GM23248 (cell line): ENCODE measurements at regions not wholly inside any gene's neighbourhood (a gene's known extent, or its start where the extent isn't known, plus 50 kb on each side); places are given as distances from the start of the nearest gene placed in this dataset.

Experiments used
- DNase-seq: peaks from one replicate; pipeline ENCODE4 v3.0.0-alpha.2; 2015
- H2AFZ ChIP-seq: fragments of 200-600 bp; sonication (generic); 2 replicates; pipeline ENCODE4 v1.6.1; 2016; ENCODE audit warnings: antibody characterized with exemption
- H3F3A ChIP-seq: fragments of 200-600 bp; sonication (generic); 2 replicates; pipeline ENCODE4 v1.6.1; 2016; ENCODE audit warnings: mild to moderate bottlenecking, antibody characterized with exemption, mixed run types; ENCODE audit not compliant: insufficient read depth
- H3K27ac ChIP-seq: fragments of 200-600 bp; sonication (generic); 2 replicates; pipeline ENCODE4 v1.5.1; 2016; ENCODE audit warnings: mild to moderate bottlenecking
- H3K27me3 ChIP-seq: fragments of 200-600 bp; sonication (generic); replicated peaks from 2 replicates; pipeline ENCODE4 v1.6.1; 2016; ENCODE audit warnings: mild to moderate bottlenecking; ENCODE audit not compliant: insufficient read depth
- H3K36me3 ChIP-seq: fragments of 200-600 bp; sonication (generic); 2 replicates; pipeline ENCODE4 v1.6.1; 2016; ENCODE audit warnings: low read depth, mild to moderate bottlenecking
- H3K4me1 ChIP-seq: fragments of 200-600 bp; sonication (generic); 2 replicates; pipeline ENCODE4 v1.6.1; 2016; ENCODE audit warnings: mild to moderate bottlenecking; ENCODE audit not compliant: insufficient read depth
- H3K4me2 ChIP-seq: fragments of 200-600 bp; sonication (generic); one replicate; pipeline ENCODE4 v1.6.1; 2016; ENCODE audit warnings: mild to moderate bottlenecking; ENCODE audit not compliant: unreplicated experiment
- H3K4me3 ChIP-seq: fragments of 200-600 bp; sonication (generic); 2 replicates; pipeline ENCODE4 v1.5.1; 2016; ENCODE audit warnings: mild to moderate bottlenecking
- H3K79me2 ChIP-seq: fragments of 200-600 bp; sonication (generic); 2 replicates; pipeline ENCODE4 v1.6.1; 2016; ENCODE audit warnings: mild to moderate bottlenecking; ENCODE audit not compliant: insufficient read depth
- H3K9ac ChIP-seq: fragments of 200-600 bp; sonication (generic); 2 replicates; pipeline ENCODE4 v1.6.1; 2016; ENCODE audit warnings: mild to moderate bottlenecking
- H3K9me2 ChIP-seq: fragments of 200-600 bp; sonication (generic); 2 replicates; pipeline ENCODE4 v1.6.1; 2016; ENCODE audit warnings: mixed run types, mild to moderate bottlenecking, moderate library complexity; ENCODE audit not compliant: insufficient read depth
- H3K9me3 ChIP-seq: fragments of 200-600 bp; sonication (generic); one replicate; pipeline ENCODE4 v1.6.1; 2017; ENCODE audit warnings: low read depth
- H4K20me1 ChIP-seq: fragments of 200-600 bp; sonication (generic); 2 replicates; pipeline ENCODE4 v1.6.0; 2016; ENCODE audit not compliant: insufficient read depth
- EZH2 ChIP-seq: fragments of 200-600 bp; sonication (generic); IDR thresholded peaks from 2 replicates; pipeline ENCODE4 v1.6.1; 2018; ENCODE audit warnings: antibody characterized with exemption, mild to moderate bottlenecking; ENCODE audit not compliant: insufficient read depth, poor library complexity, severe bottlenecking
- EZH2phosphoT487 ChIP-seq: fragments of 200-600 bp; sonication (generic); IDR thresholded peaks from 2 replicates; pipeline ENCODE4 v1.6.1; 2018; ENCODE audit warnings: antibody characterized with exemption, moderate library complexity, mild to moderate bottlenecking, low read depth; ENCODE audit not compliant: insufficient read depth
- WGBS, 2 experiments: methylation state at CpG; one replicate each; pipeline ENCODE4 v1.1.6; 2015 to 2017; ENCODE audit warnings: low lambda C conversion rate in 2 of 2, low coverage in 1 of 2; ENCODE audit errors: missing lambda C conversion rate in 2 of 2; 5-methylcytosine and 5-hydroxymethylcytosine counted together
- in situ Hi-C: fragments of 300-500 bp; cut with MboI; formaldehyde crosslinking; loops from 2 replicates; pipeline ENCODE4 v1.15.0; 2020

DNA sequence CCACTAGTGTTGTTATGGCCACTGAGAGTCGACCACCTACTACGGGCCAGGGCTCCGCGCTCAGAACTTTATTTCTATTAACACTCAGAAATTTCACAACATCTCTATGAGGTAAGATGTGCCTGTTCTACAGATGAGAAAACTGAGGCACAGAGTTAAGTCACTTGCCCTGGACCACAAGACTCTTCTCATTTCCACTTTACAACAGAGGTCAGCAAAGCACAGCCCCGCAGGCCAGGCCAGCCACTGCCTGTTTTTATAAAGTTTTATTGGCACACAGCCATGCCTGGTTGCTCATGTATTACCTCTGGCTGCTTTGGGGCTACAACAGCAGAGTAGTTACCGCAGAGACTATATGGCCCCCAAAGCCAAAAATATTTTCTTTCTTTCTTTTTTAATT lies 503.6 kb downstream of the SHQ1 start:
- Histone ChIP-seq H3F3A (peaks cover 21% of the 10 kb centered on the region), H3K36me3 (no peaks in the 10 kb centered on the region), H2AFZ (no peak overlapping the region), H3K4me2 (no peak overlapping the region), H4K20me1 (no peaks in the 10 kb centered on the region), H3K9me3 (no peaks in the 10 kb centered on the region), H3K27me3 (no peaks in the 10 kb centered on the region), H3K9me2 (no peaks in the 10 kb centered on the region), H3K27ac (no peak overlapping the region), H3K9ac (no peak overlapping the region), H3K79me2 (no peaks in the 10 kb centered on the region), H3K4me3 (no peak overlapping the region), H3K4me1 (peaks cover 20% of the 10 kb centered on the region)
- TF ChIP-seq EZH2phosphoT487 (no peak), EZH2 (no peak)
- no peak for DNase-seq
- 97 to 100% methylated on average over 6 of the region's 6 CpGs for WGBS, 2 experiments
- in situ Hi-C loops = no loop called here

DNA sequence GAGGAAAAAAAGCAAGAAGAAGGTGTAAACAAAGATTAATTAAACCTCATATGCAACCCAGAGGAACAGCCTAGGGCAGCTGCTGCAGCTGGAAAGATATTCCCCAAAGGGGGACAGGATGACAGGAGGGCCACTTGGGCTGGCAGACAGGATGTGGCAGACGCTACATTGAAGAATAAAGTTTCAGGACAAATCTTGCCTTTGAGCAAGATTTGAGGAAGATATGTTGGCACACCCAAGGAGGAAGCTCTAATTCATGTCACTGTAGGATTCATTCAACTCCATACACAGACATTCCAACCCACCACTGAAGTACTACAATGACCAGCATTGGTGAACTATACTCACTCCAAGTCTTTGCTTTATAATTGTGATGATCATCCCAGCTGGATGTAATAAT lies 504.0 kb downstream of the SHQ1 start:
- H3K9ac ChIP-seq = no peak overlapping the region
- H3K4me2 ChIP-seq = no peak overlapping the region
- no peak overlapping the region for H2AFZ ChIP-seq
- peaks cover 24% of the 10 kb centered on the region for H3K4me1 ChIP-seq
- H3K9me2 ChIP-seq = no peaks in the 10 kb centered on the region
- H3K27me3 ChIP-seq = no peaks in the 10 kb centered on the region
- H3K9me3 ChIP-seq = no peaks in the 10 kb centered on the region
- no peak for DNase-seq
- in situ Hi-C loops = no loop called here
- H3K36me3 ChIP-seq = no peaks in the 10 kb centered on the region
- H3K79me2 ChIP-seq = no peaks in the 10 kb centered on the region
- no peak for TF ChIP-seq EZH2
- no peak for TF ChIP-seq EZH2phosphoT487
- no peak overlapping the region for H3K27ac ChIP-seq
- peaks cover 26% of the 10 kb centered on the region for H3F3A ChIP-seq
- WGBS, 2 experiments = 81 to 93% methylated on average over 1 of the region's 1 CpG
- H3K4me3 ChIP-seq = no peak overlapping the region
- H4K20me1 ChIP-seq = no peaks in the 10 kb centered on the region

DNA sequence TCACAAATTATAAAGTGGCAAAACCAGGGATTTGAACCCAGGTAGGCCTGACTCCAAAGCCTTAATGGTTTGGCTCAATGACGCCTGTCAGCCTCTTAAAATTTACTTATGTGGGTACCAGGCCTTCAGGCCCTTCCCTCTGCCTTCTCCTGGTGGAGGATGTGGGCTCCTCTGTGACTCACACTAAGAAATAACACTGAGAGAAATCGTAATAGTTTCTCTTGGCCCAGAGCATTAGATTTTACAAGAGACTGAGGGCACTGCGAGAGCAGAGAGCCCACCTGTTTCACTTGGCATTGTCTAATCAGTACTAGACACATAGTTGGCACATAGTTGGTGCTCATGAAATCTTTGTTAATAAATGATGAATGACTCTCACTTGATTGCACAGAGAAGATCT lies 505.2 kb downstream of the SHQ1 start:
- TF ChIP-seq EZH2phosphoT487 = no peak
- Histone ChIP-seq H3K9me3 (no peaks in the 10 kb centered on the region), H3K27ac (no peak overlapping the region), H3K79me2 (no peaks in the 10 kb centered on the region), H2AFZ (no peak overlapping the region), H3K9me2 (no peaks in the 10 kb centered on the region), H3K4me3 (no peak overlapping the region), H4K20me1 (no peaks in the 10 kb centered on the region), H3K27me3 (no peaks in the 10 kb centered on the region), H3K4me2 (no peak overlapping the region), H3K4me1 (peaks cover 30% of the 10 kb centered on the region), H3K36me3 (no peaks in the 10 kb centered on the region), H3K9ac (no peak overlapping the region), H3F3A (peaks cover 37% of the 10 kb centered on the region)
- 48 to 62% methylated on average over 3 of the region's 3 CpGs for WGBS, 2 experiments
- in situ Hi-C loops = no loop called here
- peak; percentile 61 for DNase-seq

DNA sequence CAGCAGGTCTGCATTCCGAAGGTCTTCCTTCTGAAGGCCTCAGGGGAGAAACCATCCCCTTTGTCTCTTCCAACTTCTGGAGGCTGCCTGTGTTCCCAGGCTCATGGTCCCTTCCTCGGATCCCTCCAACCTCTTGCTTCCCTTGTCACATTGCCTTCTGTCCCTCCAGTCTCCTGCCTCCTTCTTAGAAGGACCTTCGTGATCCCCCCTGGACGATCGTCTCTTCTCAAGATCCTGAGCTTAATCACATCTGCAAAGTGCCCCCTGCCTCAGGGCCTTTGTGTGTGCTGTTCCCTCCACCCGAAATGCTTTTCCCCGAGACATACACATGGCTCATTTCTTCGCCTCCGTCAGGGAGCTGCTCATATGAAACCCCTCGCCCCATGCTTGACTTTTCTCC lies 505.8 kb downstream of the SHQ1 start:
- no peaks in the 10 kb centered on the region for H3K79me2 ChIP-seq
- TF ChIP-seq EZH2 = no peak
- no peak for TF ChIP-seq EZH2phosphoT487
- peaks cover 42% of the 10 kb centered on the region for H3F3A ChIP-seq
- peaks cover 30% of the 10 kb centered on the region for H3K4me1 ChIP-seq
- H2AFZ ChIP-seq = no peak overlapping the region
- H3K4me2 ChIP-seq = no peak overlapping the region
- no peak for DNase-seq
- H4K20me1 ChIP-seq = no peaks in the 10 kb centered on the region
- H3K27ac ChIP-seq = no peak overlapping the region
- no peaks in the 10 kb centered on the region for H3K27me3 ChIP-seq
- H3K9me2 ChIP-seq = no peaks in the 10 kb centered on the region
- no peak overlapping the region for H3K9ac ChIP-seq
- WGBS, 2 experiments = 88 to 89% methylated on average over 10 of the region's 10 CpGs
- no peaks in the 10 kb centered on the region for H3K9me3 ChIP-seq
- H3K36me3 ChIP-seq = no peaks in the 10 kb centered on the region
- in situ Hi-C loops = no loop called here
- H3K4me3 ChIP-seq = no peak overlapping the region

DNA sequence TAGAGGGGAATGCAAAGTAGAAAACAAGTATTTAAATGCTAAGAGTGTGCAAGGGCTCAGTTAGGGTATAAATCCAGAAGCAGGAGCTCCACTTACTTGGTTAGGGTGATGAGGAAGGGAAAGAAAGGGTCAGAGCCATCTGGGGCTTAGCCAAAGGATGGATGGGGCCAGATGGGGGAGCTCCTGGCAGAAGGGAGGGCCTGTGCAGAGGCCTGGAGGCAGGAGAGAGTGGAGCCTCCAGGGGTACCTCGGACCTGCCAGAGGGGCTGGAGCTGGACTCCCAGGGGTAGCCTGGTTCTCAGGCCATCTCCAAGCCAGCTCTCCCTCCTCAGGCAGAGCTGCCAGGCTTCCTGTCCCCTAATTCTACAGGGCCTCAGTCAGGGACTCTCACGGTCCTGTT lies 506.3 kb downstream of the SHQ1 start:
- 59 to 68% methylated on average over 2 of the region's 2 CpGs for WGBS, 2 experiments
- H2AFZ ChIP-seq = no peak overlapping the region
- no peaks in the 10 kb centered on the region for H3K9me3 ChIP-seq
- H3K27ac ChIP-seq = no peak overlapping the region
- H3K4me1 ChIP-seq = peaks cover 29% of the 10 kb centered on the region
- H3K9ac ChIP-seq = no peak overlapping the region
- H3K9me2 ChIP-seq = no peaks in the 10 kb centered on the region
- H3K4me2 ChIP-seq = no peak overlapping the region
- no peak for TF ChIP-seq EZH2
- no peak for TF ChIP-seq EZH2phosphoT487
- DNase-seq = peak; percentile 24
- H3K4me3 ChIP-seq = no peak overlapping the region
- in situ Hi-C loops = no loop called here
- no peaks in the 10 kb centered on the region for H3K27me3 ChIP-seq
- no peaks in the 10 kb centered on the region for H4K20me1 ChIP-seq
- peaks cover 37% of the 10 kb centered on the region for H3F3A ChIP-seq
- H3K79me2 ChIP-seq = no peaks in the 10 kb centered on the region
- H3K36me3 ChIP-seq = no peaks in the 10 kb centered on the region
